OCI-LY3 (cell line): ENCODE measurements at regions not wholly inside any gene's neighbourhood (a gene's known extent, or its start where the extent isn't known, plus 50 kb on each side); places are given as distances from the start of the nearest gene placed in this dataset.

ENCODE experiments used
- H2AFZ ChIP-seq: fragments of 200-600, 300-600 bp; shearing (Covaris generic); 2 replicates; pipeline ENCODE4 v1.6.0; 2014; ENCODE audit warnings: antibody characterized with exemption, low read depth, low read length
- H3K27ac ChIP-seq: fragments of 200-600, 300-600 bp; sonication (generic); 2 replicates; pipeline ENCODE4 v1.5.1; 2014; ENCODE audit warnings: mild to moderate bottlenecking, low read length, moderate library complexity, mixed read lengths
- H3K27me3 ChIP-seq: fragments of 200-600, 300-600 bp; sonication (generic); 2 replicates; pipeline ENCODE4 v1.6.1; 2014; ENCODE audit warnings: low read depth, low read length, mixed read lengths
- H3K36me3 ChIP-seq: fragments of 200-600, 300-600 bp; sonication (generic); replicated peaks from 2 replicates; pipeline ENCODE3; 2014; ENCODE audit warnings: low read depth, low read length, mixed read lengths
- H3K4me1 ChIP-seq: fragments of 300-600, 200-600 bp; sonication (generic); 2 replicates; pipeline ENCODE4 v1.6.1; 2014; ENCODE audit warnings: low read length, mixed read lengths
- H3K4me2 ChIP-seq: fragments of 200-600, 300-600 bp; sonication (generic); 2 replicates; pipeline ENCODE4 v1.6.1; 2014; ENCODE audit warnings: low read length, mixed read lengths
- H3K4me3 ChIP-seq: fragments of 300-600, 200-600 bp; sonication (generic); 2 replicates; pipeline ENCODE4 v1.5.1; 2014; ENCODE audit warnings: antibody characterized with exemption, mild to moderate bottlenecking, low read length, moderate library complexity
- H3K79me2 ChIP-seq: fragments of 300-600, 200-600 bp; shearing (Covaris generic); 2 replicates; pipeline ENCODE4 v1.6.1; 2014; ENCODE audit warnings: mild to moderate bottlenecking, low read length, mixed read lengths
- H3K9ac ChIP-seq: fragments of 300-600, 200-600 bp; shearing (Covaris generic); 2 replicates; pipeline ENCODE4 v1.6.0; 2014; ENCODE audit warnings: mild to moderate bottlenecking, low read length, moderate library complexity
- H3K9me3 ChIP-seq: fragments of 200-600, 300-600 bp; shearing (Covaris generic); 2 replicates; pipeline ENCODE4 v1.6.1; 2014; ENCODE audit warnings: low read length, mixed read lengths; ENCODE audit not compliant: insufficient read depth
- H4K20me1 ChIP-seq: fragments of 200-600, 300-600 bp; sonication (generic); 2 replicates; pipeline ENCODE4 v1.6.1; 2016; ENCODE audit warnings: low read length, mixed read lengths; ENCODE audit not compliant: insufficient read depth
- CTCF ChIP-seq: fragments of 200-600, 300-600 bp; sonication (generic); IDR thresholded peaks from 2 replicates; pipeline ENCODE4 v1.5.1; 2014; ENCODE audit warnings: antibody characterized with exemption, low read length, low read depth
- EZH2phosphoT487 ChIP-seq: fragments of 200-600 bp; shearing (Covaris generic); IDR thresholded peaks from 2 replicates; pipeline ENCODE4 v1.6.1; 2018; ENCODE audit warnings: antibody characterized with exemption, mixed run types, low read depth

- no peaks in the 10 kb centered on the region for H3K9me3 ChIP-seq
- no peak overlapping the region for H3K9ac ChIP-seq
- no peak overlapping the region for H3K27ac ChIP-seq
- H3K4me1 ChIP-seq, result peaks cover 34% of the 10 kb centered on the region
- no peaks in the 10 kb centered on the region for H3K27me3 ChIP-seq
- H2AFZ ChIP-seq, result no peak overlapping the region
- no peaks in the 10 kb centered on the region for H3K79me2 ChIP-seq
- H3K4me2 ChIP-seq, result no peak overlapping the region
- H3K4me3 ChIP-seq, result no peak overlapping the region
- no peaks in the 10 kb centered on the region for H3K36me3 ChIP-seq
- TF ChIP-seq EZH2phosphoT487 (no peak), CTCF (no peak)
- no peaks in the 10 kb centered on the region for H4K20me1 ChIP-seq
These were observed 1143.8 kb upstream of the TENM4 start for GRCh38 chr11:80584661-80585060.

DNA sequence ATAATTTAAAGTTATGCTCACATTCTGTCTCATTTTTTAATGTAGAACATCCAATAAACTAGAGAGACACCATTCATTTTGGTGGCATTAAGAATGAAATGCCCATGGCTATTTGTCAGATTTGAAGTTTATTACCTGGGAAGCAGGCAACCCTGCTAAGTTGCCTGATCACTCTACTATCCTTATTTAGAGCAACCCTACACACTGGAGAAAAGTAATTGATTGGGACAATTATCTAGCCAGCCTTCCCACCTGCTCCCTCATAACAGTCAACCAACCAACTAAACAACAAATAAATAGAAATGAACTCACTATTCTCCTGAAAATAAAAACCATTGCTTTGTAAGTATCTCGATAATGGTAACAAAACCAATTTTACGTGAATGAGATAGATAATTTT, 1129.0 kb upstream of the TENM4 start:
- Histone ChIP-seq H3K79me2 (no peaks in the 10 kb centered on the region), H3K27ac (no peak overlapping the region), H3K4me1 (peaks cover 12% of the 10 kb centered on the region), H3K4me2 (no peak overlapping the region), H3K36me3 (peaks cover 8% of the 10 kb centered on the region), H3K9ac (no peak overlapping the region), H2AFZ (no peak overlapping the region), H3K9me3 (peaks cover 24% of the 10 kb centered on the region; the same call in 1 of the 2 replicates), H3K27me3 (no peaks in the 10 kb centered on the region), H4K20me1 (no peaks in the 10 kb centered on the region), H3K4me3 (no peak overlapping the region)
- no peak for TF ChIP-seq CTCF
- TF ChIP-seq EZH2phosphoT487, result no peak

DNA sequence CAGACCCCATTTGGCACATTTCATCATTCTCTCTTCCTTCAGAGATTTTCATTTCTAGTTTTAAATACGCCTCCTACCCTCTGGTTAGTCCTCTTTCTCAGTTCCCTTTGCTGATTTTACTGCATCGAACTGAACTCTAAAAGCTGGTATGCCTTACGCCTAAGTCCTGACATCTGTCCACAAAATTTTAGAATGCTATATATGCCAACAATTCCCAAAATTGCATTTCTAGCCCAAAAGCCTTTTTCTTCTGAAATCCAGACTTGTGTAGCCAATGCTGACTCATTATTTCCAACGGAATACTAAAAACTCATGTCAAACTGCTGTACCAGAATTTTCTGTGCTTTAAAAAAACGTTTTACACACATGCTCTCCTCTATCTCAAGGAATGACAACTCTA, 1124.4 kb upstream of the TENM4 start:
- Histone ChIP-seq H3K4me2 (peak overlapping the region; percentile 30), H3K4me3 (no peak overlapping the region; the same call in 1 of the 2 replicates), H3K79me2 (no peaks in the 10 kb centered on the region), H4K20me1 (no peaks in the 10 kb centered on the region), H3K4me1 (peaks cover 18% of the 10 kb centered on the region), H3K9me3 (no peaks in the 10 kb centered on the region), H3K27ac (peak overlapping the region; percentile 13), H3K36me3 (peaks cover 2% of the 10 kb centered on the region), H3K27me3 (0 out of 2 replicates have a peak, but pooled peaks cover 4% of the 10 kb centered on the region), H3K9ac (no peak overlapping the region), H2AFZ (no peak overlapping the region)
- TF ChIP-seq CTCF, result no peak
- TF ChIP-seq EZH2phosphoT487, result no peak

DNA sequence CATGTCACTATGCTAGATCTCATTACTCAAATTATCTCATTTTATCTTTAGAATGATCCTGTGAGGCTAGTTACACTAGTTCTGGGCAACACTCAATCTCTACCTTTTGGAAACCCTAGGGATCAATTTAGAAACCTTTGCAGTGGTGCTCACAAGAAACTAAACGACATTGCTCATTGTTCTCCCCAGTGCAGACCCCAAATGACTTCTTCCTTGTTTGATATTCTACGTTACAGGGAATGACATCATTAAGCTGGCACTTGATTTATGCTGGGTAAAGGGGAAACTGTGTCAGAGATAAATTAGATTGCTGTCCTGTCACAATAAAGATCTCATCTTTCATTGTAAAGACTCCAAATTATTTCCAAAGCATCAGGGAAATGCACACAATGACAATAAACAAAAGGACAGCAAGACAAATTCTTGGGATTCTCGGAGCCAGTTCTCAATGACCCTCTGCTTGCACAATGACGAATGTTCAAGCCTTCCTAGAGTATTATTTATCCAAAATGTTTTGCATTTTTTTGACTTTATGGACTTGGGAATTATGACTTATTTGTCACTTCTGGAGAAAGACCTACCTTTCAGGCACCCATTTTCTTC, 1121.8 kb upstream of the TENM4 start:
- Histone ChIP-seq H3K9me3 (no peaks in the 10 kb centered on the region), H3K4me2 (no peak overlapping the region), H4K20me1 (no peaks in the 10 kb centered on the region), H3K79me2 (no peaks in the 10 kb centered on the region), H3K4me1 (peaks cover 18% of the 10 kb centered on the region), H3K27me3 (0 out of 2 replicates have a peak, but pooled peaks cover 4% of the 10 kb centered on the region), H3K36me3 (peaks cover 2% of the 10 kb centered on the region), H3K9ac (no peak overlapping the region), H2AFZ (no peak overlapping the region), H3K27ac (no peak overlapping the region), H3K4me3 (no peak overlapping the region)
- TF ChIP-seq CTCF (no peak), EZH2phosphoT487 (no peak)
